ENCODE measurements at regions not wholly inside any gene's neighbourhood (a gene's known extent, or its start where the extent isn't known, plus 50 kb on each side); places are given as distances from the start of the nearest gene placed in this dataset.

- TF ChIP-seq, protein P1, sequence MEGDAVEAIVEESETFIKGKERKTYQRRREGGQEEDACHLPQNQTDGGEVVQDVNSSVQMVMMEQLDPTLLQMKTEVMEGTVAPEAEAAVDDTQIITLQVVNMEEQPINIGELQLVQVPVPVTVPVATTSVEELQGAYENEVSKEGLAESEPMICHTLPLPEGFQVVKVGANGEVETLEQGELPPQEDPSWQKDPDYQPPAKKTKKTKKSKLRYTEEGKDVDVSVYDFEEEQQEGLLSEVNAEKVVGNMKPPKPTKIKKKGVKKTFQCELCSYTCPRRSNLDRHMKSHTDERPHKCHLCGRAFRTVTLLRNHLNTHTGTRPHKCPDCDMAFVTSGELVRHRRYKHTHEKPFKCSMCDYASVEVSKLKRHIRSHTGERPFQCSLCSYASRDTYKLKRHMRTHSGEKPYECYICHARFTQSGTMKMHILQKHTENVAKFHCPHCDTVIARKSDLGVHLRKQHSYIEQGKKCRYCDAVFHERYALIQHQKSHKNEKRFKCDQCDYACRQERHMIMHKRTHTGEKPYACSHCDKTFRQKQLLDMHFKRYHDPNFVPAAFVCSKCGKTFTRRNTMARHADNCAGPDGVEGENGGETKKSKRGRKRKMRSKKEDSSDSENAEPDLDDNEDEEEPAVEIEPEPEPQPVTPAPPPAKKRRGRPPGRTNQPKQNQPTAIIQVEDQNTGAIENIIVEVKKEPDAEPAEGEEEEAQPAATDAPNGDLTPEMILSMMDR (IDR thresholded peaks at IDR 0.05) = no peak
- TF ChIP-seq POLR2A (IDR thresholded peaks at IDR 0.05) = no peak
Observed at GRCh38 chr12:116372815-116373214, 95.3 kb upstream of the MED13L start.

All from right lobe of liver (tissue), 4 donors.